HEK293 (cell line): ENCODE measurements at regions not wholly inside any gene's neighbourhood (a gene's known extent, or its start where the extent isn't known, plus 50 kb on each side); places are given as distances from the start of the nearest gene placed in this dataset.

Experiments
- ATF2 ChIP-seq: fragments of 450-650 bp; formaldehyde crosslinking; IDR thresholded peaks from 2 replicates; pipeline ENCODE4 v1.5.1; 2016; ENCODE audit warnings: missing biosample characterization, missing genetic modification characterization, low read depth
- BCL11A ChIP-seq: fragments of 450-650 bp; formaldehyde crosslinking; IDR thresholded peaks from 2 replicates; pipeline ENCODE4 v1.5.1; 2016; ENCODE audit warnings: low read depth, missing biosample characterization, missing genetic modification characterization
- GFI1B ChIP-seq: fragments of 450-650 bp; formaldehyde crosslinking; IDR thresholded peaks from 2 replicates; pipeline ENCODE4 v1.5.1; 2016; ENCODE audit warnings: missing biosample characterization, missing genetic modification characterization
- INSM2 ChIP-seq: fragments of 450-650 bp; formaldehyde crosslinking; IDR thresholded peaks from 2 replicates; pipeline ENCODE4 v1.5.1; 2016; ENCODE audit warnings: missing biosample characterization, missing genetic modification characterization
- KLF1 ChIP-seq: fragments of 450-650 bp; formaldehyde crosslinking; IDR thresholded peaks from 2 replicates; pipeline ENCODE4 v1.5.1; 2016; ENCODE audit warnings: missing biosample characterization, missing genetic modification characterization
- MZF1 ChIP-seq: fragments of 450-650 bp; formaldehyde crosslinking; IDR thresholded peaks from 2 replicates; pipeline ENCODE4 v1.5.1; 2017; ENCODE audit warnings: missing biosample characterization, missing genetic modification characterization, borderline replicate concordance
- OVOL3 ChIP-seq: fragments of 450-650 bp; formaldehyde crosslinking; IDR thresholded peaks from 2 replicates; pipeline ENCODE4 v1.5.1; 2016; ENCODE audit warnings: missing biosample characterization, missing genetic modification characterization
- PRDM1 ChIP-seq: fragments of 450-650 bp; formaldehyde crosslinking; IDR thresholded peaks from 2 replicates; pipeline ENCODE4; 2016; ENCODE audit warnings: missing biosample characterization, missing genetic modification characterization
- SP2 ChIP-seq: fragments of 450-650 bp; formaldehyde crosslinking; IDR thresholded peaks from 2 replicates; pipeline ENCODE4 v1.5.1; 2016; ENCODE audit warnings: missing biosample characterization, missing genetic modification characterization
- WT1 ChIP-seq: fragments of 450-650 bp; formaldehyde crosslinking; IDR thresholded peaks from 2 replicates; pipeline ENCODE4 v1.5.1; 2016; ENCODE audit warnings: missing biosample characterization, missing genetic modification characterization
- YY1 ChIP-seq: fragments of 450-650 bp; formaldehyde crosslinking; IDR thresholded peaks from 2 replicates; pipeline ENCODE4 v1.5.1; 2018; ENCODE audit warnings: missing biosample characterization, missing genetic modification characterization
- ZBTB21 ChIP-seq: fragments of 450-650 bp; formaldehyde crosslinking; IDR thresholded peaks from 2 replicates; pipeline ENCODE4 v1.5.1; 2017; ENCODE audit warnings: missing biosample characterization, missing genetic modification characterization
- ZBTB8A ChIP-seq: fragments of 450-650 bp; formaldehyde crosslinking; IDR thresholded peaks from 2 replicates; pipeline ENCODE4 v1.5.1; 2016; ENCODE audit warnings: missing biosample characterization, missing genetic modification characterization
- ZIC2 ChIP-seq: fragments of 450-650 bp; formaldehyde crosslinking; IDR thresholded peaks from 2 replicates; pipeline ENCODE4 v1.5.1; 2016; ENCODE audit warnings: missing biosample characterization, missing genetic modification characterization
- ZNF280C ChIP-seq: fragments of 450-650 bp; formaldehyde crosslinking; IDR thresholded peaks from 2 replicates; pipeline ENCODE4 v1.5.1; 2016; ENCODE audit warnings: missing biosample characterization, missing genetic modification characterization
- ZNF292 ChIP-seq: fragments of 450-650 bp; formaldehyde crosslinking; IDR thresholded peaks from 2 replicates; pipeline ENCODE4 v1.5.1; 2016; ENCODE audit warnings: low read depth, missing biosample characterization, missing genetic modification characterization, borderline replicate concordance
- ZNF350 ChIP-seq: fragments of 450-650 bp; formaldehyde crosslinking; IDR thresholded peaks from 2 replicates; pipeline ENCODE4 v1.5.0; 2017; ENCODE audit warnings: missing biosample characterization, mild to moderate bottlenecking, missing genetic modification characterization
- ZNF362 ChIP-seq: fragments of 450-650 bp; formaldehyde crosslinking; IDR thresholded peaks from 2 replicates; pipeline ENCODE4 v1.5.1; 2016; ENCODE audit warnings: missing biosample characterization, missing genetic modification characterization
- ZNF518A ChIP-seq: fragments of 450-650 bp; formaldehyde crosslinking; conservative IDR thresholded peaks from 2 replicates; pipeline ENCODE4 v1.5.1; 2016; ENCODE audit warnings: low read depth, missing biosample characterization, missing genetic modification characterization
- ZNF626 ChIP-seq: fragments of 450-650 bp; sonication (Bioruptor Pico); formaldehyde crosslinking; IDR thresholded peaks from 2 replicates; pipeline ENCODE4 v1.5.1; 2018; ENCODE audit warnings: missing biosample characterization, missing genetic modification characterization, inconsistent platforms
- ZNF654 ChIP-seq: fragments of 450-650 bp; formaldehyde crosslinking; IDR thresholded peaks from 2 replicates; pipeline ENCODE4 v1.5.1; 2016; ENCODE audit warnings: low read depth, missing biosample characterization, missing genetic modification characterization
- ZNF677 ChIP-seq: fragments of 450-650 bp; IDR thresholded peaks from 2 replicates; pipeline ENCODE4 v1.5.0; 2018; ENCODE audit warnings: missing biosample characterization, mild to moderate bottlenecking, missing genetic modification characterization, moderate library complexity
- ZNF830 ChIP-seq: fragments of 450-650 bp; IDR thresholded peaks from 2 replicates; pipeline ENCODE4 v1.5.0; 2018; ENCODE audit warnings: missing biosample characterization, missing genetic modification characterization, low read depth, mild to moderate bottlenecking, moderate library complexity
- ZSCAN16 ChIP-seq: fragments of 450-650 bp; formaldehyde crosslinking; IDR thresholded peaks from 2 replicates; pipeline ENCODE4 v1.5.1; 2016; ENCODE audit warnings: missing biosample characterization, missing genetic modification characterization

- TF ChIP-seq ZBTB8A (tag by site-specific recombination) = no peak
- no peak for TF ChIP-seq ZNF518A (tag by site-specific recombination)
- TF ChIP-seq INSM2 (tag by site-specific recombination) = no peak
- TF ChIP-seq OVOL3 (tag by site-specific recombination) = no peak
- TF ChIP-seq MZF1 (tag by site-specific recombination) = no peak
- TF ChIP-seq ZIC2 (tag by site-specific recombination) = 0 out of 2 replicates have a peak, but pooled peaks have one; percentile 7
- no peak for TF ChIP-seq ZNF292 (tag by site-specific recombination)
- no peak for TF ChIP-seq PRDM1 (tag by site-specific recombination)
- no peak for TF ChIP-seq SP2 (tag by site-specific recombination)
- TF ChIP-seq ZBTB21 (tag by site-specific recombination) = no peak
- TF ChIP-seq GFI1B = no peak
- no peak for TF ChIP-seq KLF1 (tag by site-specific recombination)
- TF ChIP-seq ZNF677 = no peak
- no peak for TF ChIP-seq BCL11A (tag by site-specific recombination)
- no peak for TF ChIP-seq ZNF280C (tag by site-specific recombination)
- no peak for TF ChIP-seq ZNF626 (tag by site-specific recombination)
- no peak for TF ChIP-seq ZSCAN16 (tag by site-specific recombination)
- no peak for TF ChIP-seq ZNF350
- TF ChIP-seq WT1 (tag by site-specific recombination) = no peak
- TF ChIP-seq YY1 (tag by site-specific recombination) = no peak
- no peak for TF ChIP-seq ATF2
- TF ChIP-seq ZNF830 = no peak
- TF ChIP-seq ZNF654 (tag by site-specific recombination) = no peak
- peak; percentile 96 for TF ChIP-seq ZNF362
These were observed 63.7 kb downstream of the NAV1 start (continued) for GRCh38 chr1:201602413-201603265.
